PC-9 (cell line): ENCODE measurements at regions not wholly inside any gene's neighbourhood (a gene's known extent, or its start where the extent isn't known, plus 50 kb on each side); places are given as distances from the start of the nearest gene placed in this dataset.

Experiments used
- BruUV-seq: library from RNA; stranded (reverse); fragments of 400-500 nt; replicated peaks from 2 replicates; lab custom pipeline; 2021; lab: Mats Ljungman, UMichigan
- CTCF ChIA-PET: fragments of 300-600 bp; sonication (Branson Sonifier 250); formaldehyde crosslinking; loops from one replicate; lab custom pipeline; 2022; ENCODE audit warnings: antibody characterized with exemption; lab: Charles Lee
- POLR2A ChIA-PET: fragments of 300-600 bp; sonication (Branson Sonifier 250); formaldehyde crosslinking; loops from one replicate; lab custom pipeline; 2022; ENCODE audit warnings: antibody characterized with exemption; ENCODE audit not compliant: unreplicated experiment; lab: Charles Lee
- DNase-seq, 2 experiments: peaks; one replicate each; pipeline versions ENCODE4 v3.0.0 to v3.0.0-alpha.2; 2015 to 2022; ENCODE audit warnings: mixed read lengths in 1 of 2
- H2AFZ ChIP-seq: fragments of 200-600 bp; sonication (generic); 2 replicates; pipeline ENCODE4 v1.8.1; 2017; ENCODE audit warnings: antibody characterized with exemption
- H3F3A ChIP-seq: fragments of 200-600 bp; sonication (generic); 2 replicates; pipeline ENCODE4 v1.8.1; 2017; ENCODE audit warnings: antibody characterized with exemption, mild to moderate bottlenecking, low read depth; ENCODE audit not compliant: insufficient read depth
- H3K27ac ChIP-seq: fragments of 200-600 bp; sonication (generic); 2 replicates; pipeline ENCODE4 v1.6.1; 2016; ENCODE audit warnings: mixed run types
- H3K27me3 ChIP-seq: fragments of 200-600 bp; sonication (generic); 2 replicates; pipeline ENCODE4 v1.6.1; 2016; ENCODE audit warnings: low read depth, mixed run types; ENCODE audit not compliant: insufficient read depth
- H3K36me3 ChIP-seq: fragments of 200-600 bp; sonication (generic); 2 replicates; pipeline ENCODE4 v1.6.1; 2016; ENCODE audit warnings: low read depth, mixed run types
- H3K4me1 ChIP-seq: fragments of 200-600 bp; sonication (generic); replicated peaks from 2 replicates; pipeline ENCODE4 v1.6.1; 2016; ENCODE audit warnings: mixed run types; ENCODE audit not compliant: insufficient read depth
- H3K4me2 ChIP-seq: fragments of 200-600 bp; sonication (generic); 2 replicates; pipeline ENCODE4 v1.6.1; 2017; ENCODE audit warnings: mixed run types
- H3K4me3 ChIP-seq: fragments of 200-600 bp; sonication (generic); 2 replicates; pipeline ENCODE4 v1.6.1; 2016; ENCODE audit warnings: mixed run types
- H3K79me2 ChIP-seq: fragments of 200-600 bp; sonication (generic); 2 replicates; pipeline ENCODE4 v1.6.1; 2017; ENCODE audit warnings: low read depth, mixed run types
- H3K9me2 ChIP-seq: fragments of 200-600 bp; sonication (generic); 2 replicates; pipeline ENCODE4 v1.8.1; 2017; ENCODE audit warnings: mild to moderate bottlenecking; ENCODE audit not compliant: insufficient read depth
- H3K9me3 ChIP-seq: fragments of 200-600 bp; sonication (generic); 2 replicates; pipeline ENCODE4 v1.8.1; 2016; ENCODE audit warnings: low read depth; ENCODE audit not compliant: insufficient read depth
- H4K20me1 ChIP-seq: fragments of 200-600 bp; sonication (generic); 2 replicates; pipeline ENCODE4 v1.8.1; 2017; ENCODE audit not compliant: insufficient read depth
- CTCF ChIP-seq: fragments of 200-600 bp; sonication (generic); conservative IDR thresholded peaks from 2 replicates; pipeline ENCODE4 v1.6.1; 2017; ENCODE audit warnings: mixed run types, antibody characterized with exemption, mild to moderate bottlenecking, moderate library complexity
- EZH2 ChIP-seq: fragments of 200-600 bp; sonication (generic); IDR thresholded peaks from 2 replicates; pipeline ENCODE4 v1.8.0; 2017; ENCODE audit warnings: antibody characterized with exemption, low read depth
- intact Hi-C: fragments of 100-400 bp; cut with micrococcal nuclease; formaldehyde crosslinking; loops from one replicate; pipeline ENCODE4 v1.10.0; 2022; ENCODE audit not compliant: unreplicated experiment

GRCh38 chr3:162087361-162087760 is 590.8 kb downstream of the OTOL1 start:
- BruUV-seq, result no TSS peak
- Histone ChIP-seq H3F3A (no peaks in the 10 kb centered on the region), H3K27ac (no peak overlapping the region), H3K79me2 (no peaks in the 10 kb centered on the region), H3K9me2 (no peaks in the 10 kb centered on the region), H4K20me1 (no peaks in the 10 kb centered on the region), H3K4me2 (no peak overlapping the region), H3K9me3 (no peaks in the 10 kb centered on the region), H2AFZ (no peak overlapping the region), H3K4me1 (no peaks in the 10 kb centered on the region), H3K36me3 (no peaks in the 10 kb centered on the region), H3K4me3 (no peak overlapping the region), H3K27me3 (no peaks in the 10 kb centered on the region)
- POLR2A ChIA-PET, result interaction anchor here (0.6 kb wide), 1 partner anchor 23 kb away, joined by 6 read pairs; no protein-coding TSS in a partner anchor
- no peak for TF ChIP-seq CTCF
- DNase-seq, result no peak
- intact Hi-C loops, result loop anchor here (5.0 kb wide), 1 partner anchor 140 kb away; no protein-coding TSS in a partner anchor
- CTCF ChIA-PET, result no interaction called here

- TF ChIP-seq CTCF, result no peak
- TF ChIP-seq EZH2, result no peak
- H3K4me3 ChIP-seq, result no peak overlapping the region
- no peaks in the 10 kb centered on the region for H3K9me3 ChIP-seq
- BruUV-seq, result no TSS peak
- POLR2A ChIA-PET, result no interaction called here
- no peaks in the 10 kb centered on the region for H3K9me2 ChIP-seq
- intact Hi-C loops, result no loop called here
- no peak overlapping the region for H3K27ac ChIP-seq
- H3K79me2 ChIP-seq, result no peaks in the 10 kb centered on the region
- no peak overlapping the region for H3K4me2 ChIP-seq
- CTCF ChIA-PET, result no interaction called here
- no peaks in the 10 kb centered on the region for H3K27me3 ChIP-seq
- H3K4me1 ChIP-seq, result no peaks in the 10 kb centered on the region
- H4K20me1 ChIP-seq, result no peaks in the 10 kb centered on the region
- H3F3A ChIP-seq, result no peaks in the 10 kb centered on the region
- no peak overlapping the region for H2AFZ ChIP-seq
- no peaks in the 10 kb centered on the region for H3K36me3 ChIP-seq
- no peak for DNase-seq
Observed at GRCh38 chr3:162092751-162093150, 596.1 kb downstream of the OTOL1 start.

- Histone ChIP-seq H2AFZ (0 out of 2 replicates have a peak overlapping the region, but pooled peaks have one; percentile 10), H3K4me2 (no peak overlapping the region), H3K36me3 (no peaks in the 10 kb centered on the region), H3K9me2 (no peaks in the 10 kb centered on the region; the same call in 1 of the 2 replicates), H3K4me1 (no peaks in the 10 kb centered on the region), H3K9me3 (no peaks in the 10 kb centered on the region), H4K20me1 (no peaks in the 10 kb centered on the region), H3K79me2 (no peaks in the 10 kb centered on the region), H3K27ac (no peak overlapping the region), H3F3A (no peaks in the 10 kb centered on the region), H3K4me3 (no peak overlapping the region), H3K27me3 (no peaks in the 10 kb centered on the region)
- TF ChIP-seq EZH2, result no peak
- TF ChIP-seq CTCF, result no peak
- ChIA-PET POLR2A (no interaction called here), CTCF (no interaction called here)
- intact Hi-C loops, result no loop called here
- BruUV-seq, result no TSS peak
- no peak for DNase-seq
Observed at GRCh38 chr3:162094301-162094700, 597.7 kb downstream of the OTOL1 start.
